IMR-90 (cell line): ENCODE measurements at regions not wholly inside any gene's neighbourhood (a gene's known extent, or its start where the extent isn't known, plus 50 kb on each side); places are given as distances from the start of the nearest gene placed in this dataset.
"Not testable (repeated sequence)": the region's sequence is repeated elsewhere in the genome, so short reads cannot be mapped to it uniquely, and the experiment has no call there.

Experiments used
- ATAC-seq: fragments of 200-7000 bp; cut with Tn5 transposase; 2 replicates; pipeline ENCODE4 v1.9.1; 2020; ENCODE audit warnings: low read depth, mild to moderate bottlenecking, moderate library complexity
- BruUV-seq: library from RNA; stranded (reverse); fragments of 400-500 nt; replicated peaks from 2 replicates; lab custom pipeline; 2021; lab: Mats Ljungman, UMichigan
- CTCF ChIA-PET: fragments of 300-600 bp; formaldehyde crosslinking; extraction: SDS; loops from one replicate; lab custom pipeline; 2021; ENCODE audit warnings: antibody characterized with exemption; lab: Yijun Ruan, JAX
- POLR2A ChIA-PET: fragments of 300-600 bp; sonication (Branson Sonifier 250); formaldehyde crosslinking; loops from one replicate; lab custom pipeline; 2022; ENCODE audit warnings: antibody characterized with exemption; ENCODE audit not compliant: unreplicated experiment; lab: Charles Lee
- DNase-seq: peaks from one replicate; pipeline ENCODE4 v3.0.0; 2013
- H2AFZ ChIP-seq: replicated peaks from 2 replicates; pipeline ENCODE3; 2013; ENCODE audit warnings: low read length, mild to moderate bottlenecking; ENCODE audit not compliant: poor library complexity
- H2AK5ac ChIP-seq: 2 replicates; pipeline ENCODE4 v1.6.1; 2013; ENCODE audit warnings: low read depth, low read length, inconsistent platforms
- H2AK9ac ChIP-seq: replicated peaks from 2 replicates; pipeline ENCODE3; 2013; ENCODE audit warnings: mild to moderate bottlenecking, low read depth, low read length, moderate library complexity; ENCODE audit not compliant: poor library complexity
- H2BK120ac ChIP-seq: 2 replicates; pipeline ENCODE4 v1.6.1; 2013; ENCODE audit warnings: low read depth, low read length, inconsistent platforms
- H2BK15ac ChIP-seq: 3 replicates; pipeline ENCODE4 v1.6.1; 2013; ENCODE audit warnings: low read depth, low read length, inconsistent platforms
- H2BK20ac ChIP-seq: 2 replicates; pipeline ENCODE4 v1.6.1; 2013; ENCODE audit warnings: low read depth, mild to moderate bottlenecking, inconsistent platforms, low read length, moderate library complexity
- H2BK5ac ChIP-seq: 2 replicates; pipeline ENCODE4 v1.6.1; 2013; ENCODE audit warnings: mild to moderate bottlenecking, low read depth, low read length, inconsistent platforms; ENCODE audit not compliant: poor library complexity, severe bottlenecking
- H3K14ac ChIP-seq: replicated peaks from 2 replicates; pipeline ENCODE4 v1.6.1; 2013; ENCODE audit warnings: low read depth, low read length, inconsistent platforms
- H3K18ac ChIP-seq: 2 replicates; pipeline ENCODE4 v1.6.1; 2013; ENCODE audit warnings: low read depth, low read length, control low read depth
- H3K23ac ChIP-seq: 2 replicates; pipeline ENCODE4 v1.6.1; 2013; ENCODE audit warnings: low read depth, low read length, inconsistent platforms
- H3K27ac ChIP-seq: 2 replicates; pipeline ENCODE4 v1.5.1; 2013; ENCODE audit warnings: mild to moderate bottlenecking, control low read depth, low read length; ENCODE audit not compliant: insufficient read depth
- H3K27me3 ChIP-seq: 2 replicates; pipeline ENCODE4 v1.6.1; 2013; ENCODE audit warnings: low read length; ENCODE audit not compliant: control insufficient read depth, insufficient read depth
- H3K36me3 ChIP-seq: 2 replicates; pipeline ENCODE4 v1.6.1; 2013; ENCODE audit warnings: low read length, mixed read lengths; ENCODE audit not compliant: control insufficient read depth, insufficient read depth
- H3K4ac ChIP-seq: 2 replicates; pipeline ENCODE4 v1.6.1; 2013; ENCODE audit warnings: low read depth, low read length, inconsistent platforms
- H3K4me1 ChIP-seq: 2 replicates; pipeline ENCODE4 v1.6.1; 2013; ENCODE audit warnings: low read length, mixed read lengths; ENCODE audit not compliant: control insufficient read depth, insufficient read depth
- H3K4me2 ChIP-seq: 2 replicates; pipeline ENCODE4 v1.6.1; 2013; ENCODE audit warnings: low read depth, mild to moderate bottlenecking, control low read depth, low read length, moderate library complexity
- H3K4me3 ChIP-seq: 2 replicates; pipeline ENCODE4 v1.5.1; 2013; ENCODE audit warnings: low read depth, mild to moderate bottlenecking, control low read depth, low read length, moderate library complexity; ENCODE audit not compliant: insufficient read depth
- H3K56ac ChIP-seq: 2 replicates; pipeline ENCODE4 v1.6.1; 2013; ENCODE audit warnings: low read length, inconsistent platforms; ENCODE audit not compliant: insufficient read depth; ENCODE audit errors: extremely low read depth
- H3K79me1 ChIP-seq, 2 experiments: 2 replicates each; pipeline ENCODE4 v1.6.1; 2013; ENCODE audit warnings: low read length in 2 of 2, inconsistent platforms in 1 of 2, low read depth in 1 of 2
- H3K9ac ChIP-seq: 2 replicates; pipeline ENCODE4 v1.6.1; 2013; ENCODE audit warnings: low read depth, low read length, control low read depth
- H3K9me1 ChIP-seq: 2 replicates; pipeline ENCODE4 v1.6.1; 2013; ENCODE audit warnings: low read length, inconsistent platforms; ENCODE audit not compliant: insufficient read depth
- H3K9me3 ChIP-seq: 2 replicates; pipeline ENCODE4 v1.6.1; 2013; ENCODE audit warnings: low read length; ENCODE audit not compliant: control insufficient read depth, insufficient read depth
- H4K20me1 ChIP-seq: 2 replicates; pipeline ENCODE4 v1.6.1; 2013; ENCODE audit warnings: low read length, inconsistent platforms; ENCODE audit not compliant: insufficient read depth
- H4K5ac ChIP-seq: 2 replicates; pipeline ENCODE4 v1.6.1; 2013; ENCODE audit warnings: mild to moderate bottlenecking, low read depth, low read length, control low read depth
- H4K8ac ChIP-seq, 2 experiments: 2 replicates each; pipeline ENCODE4 v1.6.1; 2013; ENCODE audit warnings: low read depth in 2 of 2, low read length in 2 of 2, control low read depth in 1 of 2, inconsistent platforms in 1 of 2
- H4K91ac ChIP-seq: 2 replicates; pipeline ENCODE4 v1.6.1; 2013; ENCODE audit warnings: low read depth, low read length, inconsistent platforms; ENCODE audit not compliant: insufficient read depth
- CTCF ChIP-seq: conservative IDR thresholded peaks from 2 replicates; pipeline ENCODE4 v1.5.1; 2012; ENCODE audit warnings: mild to moderate bottlenecking, low read depth, low read length, improper control_type of control experiment
- RAD21 ChIP-seq: IDR thresholded peaks from 2 replicates; pipeline ENCODE4 v1.6.1; 2012; ENCODE audit warnings: low read length, improper control_type of control experiment
- WGBS, 2 experiments: methylation state at CpG; one replicate each; pipeline versions ENCODE4 v1.1.5 to v1.1.7; 2013; ENCODE audit warnings: missing lambda C conversion rate in 2 of 2; ENCODE audit not compliant: insufficient read length in 1 of 2; ENCODE audit errors: extremely low coverage in 2 of 2; 5-methylcytosine and 5-hydroxymethylcytosine counted together
- dilution Hi-C: fragments of 300-500 bp; cut with HindIII; formaldehyde crosslinking; loops from one replicate; pipeline ENCODE4 v1.14.3; 2018; ENCODE audit warnings: low sequenced_read_pairs; ENCODE audit not compliant: unreplicated experiment
- in situ Hi-C: fragments of 300-500 bp; cut with MboI; formaldehyde crosslinking; loops from 3 replicates; pipeline ENCODE4 v1.14.3; 2019; ENCODE audit warnings: low sequenced_read_pairs, inconsistent platforms, mixed read lengths
- intact Hi-C: fragments of 100-400 bp; cut with micrococcal nuclease; formaldehyde crosslinking; loops from 2 replicates; pipeline ENCODE4 v1.10.0; 2022

GRCh38 chr12:8373744-8374143, 82.0 kb upstream of the CLEC6A start:
- H3K4me1 ChIP-seq, H3K4me3 ChIP-seq, H3K9me1 ChIP-seq, H4K20me1 ChIP-seq, POLR2A ChIA-PET, H3K18ac ChIP-seq, H3K4ac ChIP-seq, H3K9me3 ChIP-seq, ATAC-seq, CTCF ChIA-PET, H2BK20ac ChIP-seq, H2AK9ac ChIP-seq, BruUV-seq, H3K27me3 ChIP-seq, H3K14ac ChIP-seq, intact Hi-C loops, H4K5ac ChIP-seq, H3K79me1 ChIP-seq, H2BK120ac ChIP-seq, H2BK5ac ChIP-seq, H3K4me2 ChIP-seq, H4K91ac ChIP-seq, H4K8ac ChIP-seq, H3K9ac ChIP-seq, H3K36me3 ChIP-seq, H2BK15ac ChIP-seq, H3K23ac ChIP-seq, dilution Hi-C loops, H3K56ac ChIP-seq, H2AK5ac ChIP-seq, H2AFZ ChIP-seq, H3K27ac ChIP-seq: not testable (repeated sequence)
- peak; percentile 3 for DNase-seq
- in situ Hi-C loops: loop anchor here (25.0 kb wide), 1 partner anchor 261 kb away; the partner anchor contains the start of gene CLEC4A
- WGBS, 2 experiments: no CpG with 5 or more reads among the region's 5 CpGs
- peak; percentile 42 for TF ChIP-seq CTCF
- TF ChIP-seq RAD21: peak; percentile 21; the same call in 1 of the 2 replicates

DNA sequence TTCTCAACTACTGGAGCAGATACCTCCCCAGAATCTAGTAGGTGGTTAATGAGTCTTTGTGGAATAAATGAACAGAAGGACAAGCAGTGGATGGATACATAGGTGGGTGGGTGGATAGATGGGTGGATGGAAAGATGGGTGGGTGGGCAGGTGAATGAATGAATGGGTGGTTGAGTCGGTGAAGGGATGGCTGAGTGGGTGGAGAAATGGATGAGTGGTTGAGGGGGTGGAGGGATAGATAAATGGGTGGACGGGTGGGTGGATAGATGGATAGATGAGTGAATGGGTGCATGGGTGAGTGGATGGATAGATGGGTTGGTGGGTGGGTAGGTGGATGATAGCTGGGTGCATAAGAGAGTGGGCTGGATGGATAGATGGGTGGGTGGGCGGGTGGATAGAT, 80.6 kb upstream of the CLEC6A start:
- H3K79me1 ChIP-seq, H2BK5ac ChIP-seq, H3K4me3 ChIP-seq, H3K23ac ChIP-seq, H2BK15ac ChIP-seq, in situ Hi-C loops, BruUV-seq, H2AK9ac ChIP-seq, ATAC-seq, H4K91ac ChIP-seq, H3K56ac ChIP-seq, intact Hi-C loops, DNase-seq, H4K20me1 ChIP-seq, H3K27me3 ChIP-seq, H3K4me1 ChIP-seq, H3K14ac ChIP-seq, H3K9me3 ChIP-seq, CTCF ChIA-PET, H2BK120ac ChIP-seq, H3K36me3 ChIP-seq, H2BK20ac ChIP-seq, H2AK5ac ChIP-seq, H3K18ac ChIP-seq, H4K8ac ChIP-seq, H3K4ac ChIP-seq, H3K4me2 ChIP-seq, dilution Hi-C loops, H3K27ac ChIP-seq, H3K9ac ChIP-seq, H2AFZ ChIP-seq, POLR2A ChIA-PET, H4K5ac ChIP-seq, H3K9me1 ChIP-seq: not testable (repeated sequence)
- WGBS, 2 experiments: no CpG with 5 or more reads among the region's 3 CpGs
